ENCODE measurements at regions not wholly inside any gene's neighbourhood (a gene's known extent, or its start where the extent isn't known, plus 50 kb on each side); places are given as distances from the start of the nearest gene placed in this dataset.
"Not testable (repeated sequence)": the region's sequence is repeated elsewhere in the genome, so short reads cannot be mapped to it uniquely, and the experiment has no call there.

GRCh38 chr18:34942276-34942675 lies 98.9 kb upstream of the MAPRE2 start:
- no peak for DNase-seq

GRCh38 chr18:34942975-34943374 lies 98.2 kb upstream of the MAPRE2 start:
- no peak for DNase-seq

- DNase-seq: no peak
Observed at GRCh38 chr18:34943587-34943986, 97.6 kb upstream of the MAPRE2 start.

- no peak for DNase-seq
Observed at GRCh38 chr18:34947711-34948125, 93.5 kb upstream of the MAPRE2 start.

- no peak for DNase-seq
Observed at GRCh38 chr18:34951625-34952379, 89.4 kb upstream of the MAPRE2 start.

GRCh38 chr18:34953212-34953611 lies 88.0 kb upstream of the MAPRE2 start:
- DNase-seq: no peak

- not testable (repeated sequence) for DNase-seq
Observed at GRCh38 chr18:34955494-34955893, 85.7 kb upstream of the MAPRE2 start.

- no peak for DNase-seq
Observed at GRCh38 chr18:34956663-34957062, 84.5 kb upstream of the MAPRE2 start.

GRCh38 chr18:34957119-34957863 lies 83.9 kb upstream of the MAPRE2 start:
- no peak for DNase-seq

- DNase-seq: no peak
Observed at GRCh38 chr18:34957864-34958259, 83.4 kb upstream of the MAPRE2 start.

GRCh38 chr18:34959211-34959829 lies 81.9 kb upstream of the MAPRE2 start:
- DNase-seq: no peak

GRCh38 chr18:34959989-34960388 lies 81.2 kb upstream of the MAPRE2 start:
- no peak for DNase-seq

GRCh38 chr18:34965108-34965507 lies 76.1 kb upstream of the MAPRE2 start:
- DNase-seq: no peak

- no peak for DNase-seq
Observed at GRCh38 chr18:34965566-34965965, 75.6 kb upstream of the MAPRE2 start.

GRCh38 chr18:34970106-34970505 lies 71.1 kb upstream of the MAPRE2 start:
- DNase-seq: no peak

- no peak for DNase-seq
Observed at GRCh38 chr18:34971313-34971712, 69.9 kb upstream of the MAPRE2 start.

GRCh38 chr18:34972765-34973414 lies 68.3 kb upstream of the MAPRE2 start:
- no peak for DNase-seq

GRCh38 chr18:34976123-34976522 lies 65.1 kb upstream of the MAPRE2 start:
- no peak for DNase-seq

GRCh38 chr18:34976534-34976898 lies 64.7 kb upstream of the MAPRE2 start:
- no peak for DNase-seq

- DNase-seq: peak; percentile 60
Observed at GRCh38 chr18:34976899-34977837, 64.0 kb upstream of the MAPRE2 start.

- DNase-seq: peak; percentile 50
Observed at GRCh38 chr18:34977838-34978532, 63.2 kb upstream of the MAPRE2 start.

- DNase-seq: no peak
Observed at GRCh38 chr18:34978533-34978893, 62.7 kb upstream of the MAPRE2 start.
